HG02884 (cell line): ENCODE measurements at regions not wholly inside any gene's neighbourhood (a gene's known extent, or its start where the extent isn't known, plus 50 kb on each side); places are given as distances from the start of the nearest gene placed in this dataset.

ENCODE experiments used
- ATAC-seq: cut with Tn5 transposase; IDR thresholded peaks from one replicate; pipeline ENCODE4 v1.9.1; 2021; ENCODE audit warnings: mild to moderate bottlenecking, moderate library complexity; ENCODE audit not compliant: unreplicated experiment

GRCh38 chr13:76461999-76462398, 424.2 kb downstream of the KCTD12 start:
- no peak for ATAC-seq

- ATAC-seq: no peak
These were observed 424.7 kb downstream of the KCTD12 start for GRCh38 chr13:76461484-76461883.

GRCh38 chr13:76459863-76460262, 426.3 kb downstream of the KCTD12 start:
- ATAC-seq: no peak

- no peak for ATAC-seq
These were observed 430.2 kb downstream of the KCTD12 start for GRCh38 chr13:76455960-76456359.

- ATAC-seq: no peak
These were observed 431.2 kb downstream of the KCTD12 start for GRCh38 chr13:76454991-76455390.

- no peak for ATAC-seq
These were observed 436.5 kb downstream of the KCTD12 start for GRCh38 chr13:76449716-76450115.

GRCh38 chr13:76446191-76446590, 440.0 kb downstream of the KCTD12 start:
- ATAC-seq: no peak

GRCh38 chr13:76440568-76440967, 445.6 kb downstream of the KCTD12 start:
- ATAC-seq: peak; percentile 97

- no peak for ATAC-seq
These were observed 446.7 kb downstream of the KCTD12 start for GRCh38 chr13:76439546-76439945.

- no peak for ATAC-seq
These were observed 448.2 kb downstream of the KCTD12 start for GRCh38 chr13:76438050-76438449.

GRCh38 chr13:76425935-76426334, 460.3 kb downstream of the KCTD12 start:
- ATAC-seq: no peak

- no peak for ATAC-seq
These were observed 465.2 kb downstream of the KCTD12 start for GRCh38 chr13:76421011-76421410.

GRCh38 chr13:76418404-76418803, 467.8 kb downstream of the KCTD12 start:
- no peak for ATAC-seq

GRCh38 chr13:76414320-76414719, 471.9 kb downstream of the KCTD12 start:
- ATAC-seq: no peak

- ATAC-seq: no peak
These were observed 480.0 kb downstream of the KCTD12 start for GRCh38 chr13:76406243-76406642.

- no peak for ATAC-seq
These were observed 487.8 kb downstream of the KCTD12 start for GRCh38 chr13:76398425-76398824.

- no peak for ATAC-seq
These were observed 488.8 kb downstream of the KCTD12 start for GRCh38 chr13:76397413-76397812.

- ATAC-seq: no peak
These were observed 496.9 kb downstream of the KCTD12 start for GRCh38 chr13:76389321-76389720.

GRCh38 chr13:76387566-76387965, 498.6 kb downstream of the KCTD12 start:
- no peak for ATAC-seq

- no peak for ATAC-seq
These were observed 499.9 kb downstream of the KCTD12 start for GRCh38 chr13:76386321-76386720.

GRCh38 chr13:76385586-76385985, 500.6 kb downstream of the KCTD12 start:
- ATAC-seq: no peak

- no peak for ATAC-seq
These were observed 502.3 kb downstream of the KCTD12 start for GRCh38 chr13:76383676-76384461.
